H9 (cell line): ENCODE measurements at regions not wholly inside any gene's neighbourhood (a gene's known extent, or its start where the extent isn't known, plus 50 kb on each side); places are given as distances from the start of the nearest gene placed in this dataset.

Source experiments
- DNase-seq: peaks from one replicate; pipeline ENCODE4 v3.0.0-alpha.2; 2017
- H2AFZ ChIP-seq: one replicate; pipeline ENCODE4 v1.6.1; 2013; ENCODE audit warnings: mild to moderate bottlenecking, low read length, control low read depth, moderate library complexity
- H2AK5ac ChIP-seq: 2 replicates; pipeline ENCODE4 v1.6.1; 2013; ENCODE audit warnings: low read length, control low read depth, mixed read lengths; ENCODE audit not compliant: insufficient read length
- H2BK120ac ChIP-seq: one replicate; pipeline ENCODE4 v1.6.1; 2013; ENCODE audit warnings: low read depth, mild to moderate bottlenecking, low read length, control low read depth, inconsistent platforms; ENCODE audit not compliant: poor library complexity, severe bottlenecking
- H2BK12ac ChIP-seq: 2 replicates; pipeline ENCODE4 v1.6.1; 2013; ENCODE audit warnings: low read length, control low read depth, mixed read lengths, low read depth; ENCODE audit not compliant: insufficient read length
- H2BK15ac ChIP-seq: 2 replicates; pipeline ENCODE4 v1.6.1; 2013; ENCODE audit warnings: low read depth, low read length, control low read depth
- H2BK20ac ChIP-seq: one replicate; pipeline ENCODE4 v1.6.1; 2013; ENCODE audit warnings: low read depth, mild to moderate bottlenecking, low read length, control low read depth, inconsistent platforms; ENCODE audit not compliant: poor library complexity, severe bottlenecking
- H2BK5ac ChIP-seq: 2 replicates; pipeline ENCODE4 v1.6.1; 2013; ENCODE audit warnings: low read length, control low read depth, mixed read lengths; ENCODE audit not compliant: insufficient read length
- H3K14ac ChIP-seq: 2 replicates; pipeline ENCODE4 v1.6.1; 2013; ENCODE audit warnings: low read length, control low read depth; ENCODE audit not compliant: insufficient read depth
- H3K18ac ChIP-seq: 2 replicates; pipeline ENCODE4 v1.6.1; 2013; ENCODE audit warnings: low read depth, mild to moderate bottlenecking, mixed read lengths, low read length, control low read depth; ENCODE audit not compliant: insufficient read length
- H3K23ac ChIP-seq: 2 replicates; pipeline ENCODE4 v1.6.1; 2013; ENCODE audit warnings: low read length, control low read depth, mixed read lengths, low read depth; ENCODE audit not compliant: insufficient read length
- H3K23me2 ChIP-seq: 2 replicates; pipeline ENCODE4 v1.6.1; 2013; ENCODE audit warnings: low read depth, mild to moderate bottlenecking, mixed read lengths, low read length, control low read depth; ENCODE audit not compliant: insufficient read length, poor library complexity, severe bottlenecking
- H3K27ac ChIP-seq: 2 replicates; pipeline ENCODE4 v1.5.1; 2013; ENCODE audit warnings: low read length, control low read depth, mixed read lengths, low read depth; ENCODE audit not compliant: insufficient read length
- H3K27me3 ChIP-seq: 2 replicates; pipeline ENCODE4 v1.6.1; 2013; ENCODE audit warnings: low read length, control low read depth, inconsistent platforms; ENCODE audit not compliant: insufficient read depth
- H3K4ac ChIP-seq: 2 replicates; pipeline ENCODE4 v1.6.1; 2013; ENCODE audit warnings: low read depth, mild to moderate bottlenecking, control low read depth, inconsistent platforms, low read length, moderate library complexity
- H3K4me1 ChIP-seq: 2 replicates; pipeline ENCODE4 v1.6.1; 2013; ENCODE audit warnings: low read length, control low read depth, inconsistent platforms; ENCODE audit not compliant: insufficient read depth
- H3K4me2 ChIP-seq: 2 replicates; pipeline ENCODE4 v1.6.1; 2013; ENCODE audit warnings: low read length, control low read depth, mixed read lengths; ENCODE audit not compliant: insufficient read length, insufficient read depth
- H3K56ac ChIP-seq: 2 replicates; pipeline ENCODE4 v1.6.1; 2013; ENCODE audit warnings: low read depth, mild to moderate bottlenecking, mixed read lengths, low read length, control low read depth; ENCODE audit not compliant: insufficient read length
- H3K79me1 ChIP-seq: 2 replicates; pipeline ENCODE4 v1.6.1; 2013; ENCODE audit warnings: low read depth, mild to moderate bottlenecking, moderate library complexity, low read length, control low read depth, inconsistent platforms; ENCODE audit not compliant: insufficient read depth, poor library complexity, severe bottlenecking
- H3K79me2 ChIP-seq: 2 replicates; pipeline ENCODE4 v1.6.1; 2013; ENCODE audit warnings: low read length, control low read depth, inconsistent platforms; ENCODE audit not compliant: insufficient read depth
- H3K9ac ChIP-seq: 2 replicates; pipeline ENCODE4 v1.6.1; 2013; ENCODE audit warnings: low read length, control low read depth, mixed read lengths; ENCODE audit not compliant: insufficient read length; ENCODE audit errors: extremely low read depth
- H3K9me3 ChIP-seq: one replicate; pipeline ENCODE4 v1.6.1; 2013; ENCODE audit warnings: low read depth, low read length, inconsistent platforms; ENCODE audit not compliant: control insufficient read depth
- H3T11ph ChIP-seq: one replicate; pipeline ENCODE4 v1.6.1; 2013; ENCODE audit warnings: mild to moderate bottlenecking, low read length, control low read depth, inconsistent platforms
- H4K20me1 ChIP-seq: one replicate; pipeline ENCODE4 v1.6.1; 2013; ENCODE audit not compliant: control insufficient read depth, insufficient read length, insufficient read depth
- H4K5ac ChIP-seq: 2 replicates; pipeline ENCODE4 v1.6.1; 2013; ENCODE audit warnings: low read depth, mild to moderate bottlenecking, mixed read lengths, low read length, control low read depth; ENCODE audit not compliant: insufficient read length
- H4K8ac ChIP-seq: replicated peaks from 2 replicates; pipeline ENCODE4 v1.6.1; 2013; ENCODE audit warnings: low read length, control low read depth, mixed read lengths, low read depth; ENCODE audit not compliant: insufficient read length
- H4K91ac ChIP-seq: 2 replicates; pipeline ENCODE4 v1.6.1; 2013; ENCODE audit warnings: low read depth, mild to moderate bottlenecking, moderate library complexity, mixed read lengths, low read length, control low read depth; ENCODE audit not compliant: insufficient read length
- H3K27ac Mint-ChIP-seq, 3 experiments: 2 replicates in 2 of 3; 3 replicates in 1 of 3; pipeline ENCODE4 v1.8.0; 2020 to 2021; ENCODE audit warnings: mixed read lengths in 3 of 3, mild to moderate bottlenecking in 1 of 3, moderate library complexity in 1 of 3
- H3K27me3 Mint-ChIP-seq: 2 replicates; pipeline ENCODE4 v1.8.0; 2021; ENCODE audit warnings: low read depth, mild to moderate bottlenecking, moderate library complexity, mixed read lengths
- H3K36me3 Mint-ChIP-seq, 3 experiments: 2 replicates in 2 of 3; 3 replicates in 1 of 3; pipeline ENCODE4 v1.8.0; 2020 to 2021; ENCODE audit warnings: low read depth in 3 of 3, mixed read lengths in 3 of 3; ENCODE audit not compliant: insufficient read depth in 1 of 3
- H3K4me1 Mint-ChIP-seq, 2 experiments: 2 replicates each; pipeline ENCODE4 v1.8.0; 2020; ENCODE audit warnings: mixed read lengths in 2 of 2
- H3K4me3 Mint-ChIP-seq, 2 experiments: 2 replicates in 1 of 2; 3 replicates in 1 of 2; pipeline ENCODE4 v1.8.0; 2020 to 2021; ENCODE audit warnings: mild to moderate bottlenecking in 2 of 2, mixed read lengths in 2 of 2, moderate library complexity in 1 of 2
- H3K9me3 Mint-ChIP-seq, 2 experiments: 2 replicates in 1 of 2; 3 replicates in 1 of 2; pipeline ENCODE4 v1.8.0; 2020; ENCODE audit warnings: mild to moderate bottlenecking in 2 of 2, mixed read lengths in 2 of 2, moderate library complexity in 1 of 2
- CTCF ChIP-seq: fragments of 200-600 bp; sonication (generic); conservative IDR thresholded peaks from 3 replicates; pipeline ENCODE4 v1.8.0; 2021; ENCODE audit warnings: antibody characterized with exemption, mild to moderate bottlenecking
- WGBS: extraction: QIAGEN DNeasy Blood & Tissue Kit; methylation state at CpG from one replicate; pipeline ENCODE4 v1.1.7; 2013; ENCODE audit warnings: missing lambda C conversion rate, low lambda C conversion rate, mixed read lengths; ENCODE audit not compliant: insufficient read length; ENCODE audit errors: extremely low coverage; 5-methylcytosine and 5-hydroxymethylcytosine counted together

GRCh38 chr13:97851269-97851668 lies 102.2 kb upstream of the IPO5 start:
- no peak overlapping the region for H3T11ph ChIP-seq
- no CpG with 5 or more reads among the region's 4 CpGs for WGBS
- H2BK12ac ChIP-seq = no peak overlapping the region
- H3K4me1 ChIP-seq = peaks cover 2% of the 10 kb centered on the region; the same call in 1 of the 2 replicates
- H2AK5ac ChIP-seq = no peak overlapping the region
- H3K27me3 Mint-ChIP-seq = peaks cover 2% of the 10 kb centered on the region; the same call in 1 of the 2 replicates
- no peak overlapping the region for H4K5ac ChIP-seq
- H4K20me1 ChIP-seq = no peaks in the 10 kb centered on the region
- no peaks in the 10 kb centered on the region for H3K23me2 ChIP-seq
- no peaks in the 10 kb centered on the region; a peak in 2 of 5 replicates for H3K9me3 Mint-ChIP-seq
- no peak overlapping the region for H4K91ac ChIP-seq
- H3K9ac ChIP-seq = no peak overlapping the region
- H3K27ac Mint-ChIP-seq = no peak overlapping the region
- no peaks in the 10 kb centered on the region for H3K9me3 ChIP-seq
- H3K27me3 ChIP-seq = no peaks in the 10 kb centered on the region
- no peak overlapping the region for H3K14ac ChIP-seq
- H3K4me1 Mint-ChIP-seq = peaks cover 9 to 11% of the 10 kb centered on the region in 2 experiments
- no peak overlapping the region for H3K56ac ChIP-seq
- no peaks in the 10 kb centered on the region for H3K79me2 ChIP-seq
- H2BK5ac ChIP-seq = no peak overlapping the region
- H2BK15ac ChIP-seq = no peak overlapping the region
- no peaks in the 10 kb centered on the region for H3K36me3 Mint-ChIP-seq
- H3K18ac ChIP-seq = no peak overlapping the region
- no peak overlapping the region for H2AFZ ChIP-seq
- no peak overlapping the region for H2BK20ac ChIP-seq
- no peak overlapping the region for H3K4me3 Mint-ChIP-seq
- no peak overlapping the region for H4K8ac ChIP-seq
- TF ChIP-seq CTCF = no peak
- H3K4me2 ChIP-seq = no peak overlapping the region
- H3K27ac ChIP-seq = no peak overlapping the region
- no peaks in the 10 kb centered on the region for H3K79me1 ChIP-seq
- H3K4ac ChIP-seq = no peak overlapping the region
- no peak overlapping the region for H2BK120ac ChIP-seq
- DNase-seq = no peak
- no peak overlapping the region for H3K23ac ChIP-seq
